ENCODE measurements at regions not wholly inside any gene's neighbourhood (a gene's known extent, or its start where the extent isn't known, plus 50 kb on each side); places are given as distances from the start of the nearest gene placed in this dataset.

DNA sequence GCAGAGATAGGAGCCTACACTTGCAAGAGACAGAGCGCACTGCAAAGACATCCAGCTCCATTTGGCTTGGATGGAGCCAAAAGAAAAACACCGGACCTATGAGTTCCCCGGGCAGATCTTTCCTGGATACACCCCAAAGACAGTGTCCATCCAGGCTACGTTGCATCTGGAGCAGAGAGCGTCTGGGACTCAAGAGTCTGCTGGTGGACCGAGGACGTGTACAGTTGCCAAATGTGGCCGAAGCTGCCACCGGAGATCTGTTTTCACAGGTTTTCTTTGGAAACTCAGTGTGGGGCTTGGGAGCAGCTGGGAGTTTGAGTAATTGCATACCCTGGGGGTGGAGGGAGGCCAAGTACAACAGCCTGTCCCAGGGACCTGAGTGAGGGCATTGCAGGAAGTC is 192.3 kb upstream of the OSR1 start:
- DNase-seq (ENCODE audit: low read depth in 3 of 3): no peak

DNA sequence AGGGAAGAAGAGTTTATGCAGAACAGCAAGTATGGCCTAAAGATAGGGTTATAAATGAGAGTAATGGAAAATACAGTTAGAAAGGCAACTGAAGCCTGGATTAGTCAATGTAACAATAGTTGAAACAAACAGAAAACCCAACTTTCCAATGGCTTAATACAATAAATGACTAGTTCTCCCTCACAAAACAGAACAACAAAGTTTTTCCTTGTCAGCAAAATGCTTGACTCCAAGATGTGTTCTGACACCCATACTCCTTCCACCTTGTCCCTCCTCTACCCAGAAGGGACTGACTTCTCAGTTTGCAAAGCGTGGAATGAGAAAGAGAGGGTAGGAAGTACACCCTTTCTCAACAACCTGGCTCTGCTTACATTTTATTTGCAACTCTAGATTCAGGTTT is 191.4 kb upstream of the OSR1 start:
- no peak for DNase-seq (ENCODE audit: low read depth in 3 of 3)

DNA sequence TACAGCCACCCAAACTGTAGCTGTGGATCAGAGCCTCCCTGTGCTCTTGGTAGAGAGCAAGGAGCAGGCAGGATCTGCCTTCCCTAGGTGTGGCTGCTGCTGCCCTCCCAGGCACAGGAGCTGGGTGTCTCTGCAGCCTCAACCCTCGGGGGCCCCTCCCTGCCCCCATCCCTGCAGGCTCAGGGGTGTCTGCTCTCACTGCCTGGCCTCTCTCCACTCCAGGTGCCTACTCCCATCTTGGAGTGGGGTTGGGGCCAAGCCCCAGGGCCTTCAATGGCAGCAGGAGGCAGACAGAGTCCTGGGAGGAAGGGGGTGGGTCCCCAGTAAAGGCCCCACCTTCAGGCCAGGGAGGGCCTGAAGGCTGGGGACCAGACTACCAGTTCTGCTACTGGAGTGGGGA is 189.7 kb upstream of the OSR1 start:
- DNase-seq (ENCODE audit: low read depth in 3 of 3): no peak

DNA sequence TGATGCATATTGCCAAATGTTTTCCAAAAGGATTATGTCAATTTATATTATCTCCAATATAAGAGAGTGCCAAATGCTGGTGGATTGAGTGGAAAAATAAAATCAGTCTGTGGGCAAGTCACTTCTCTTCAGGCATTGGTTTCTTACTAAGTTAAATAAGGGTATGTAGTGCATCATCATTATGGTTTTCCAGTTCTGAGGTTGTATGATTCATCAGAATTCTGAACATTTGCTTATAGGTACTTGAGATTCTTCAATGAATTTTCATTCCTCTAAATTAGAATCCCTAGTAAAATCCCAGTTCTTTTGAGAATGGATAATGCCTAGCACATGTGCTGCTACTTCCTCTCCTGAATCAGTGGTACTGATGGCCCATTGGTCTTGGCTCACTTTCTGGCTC is 188.9 kb upstream of the OSR1 start:
- no peak for DNase-seq (ENCODE audit: low read depth in 3 of 3)

DNA sequence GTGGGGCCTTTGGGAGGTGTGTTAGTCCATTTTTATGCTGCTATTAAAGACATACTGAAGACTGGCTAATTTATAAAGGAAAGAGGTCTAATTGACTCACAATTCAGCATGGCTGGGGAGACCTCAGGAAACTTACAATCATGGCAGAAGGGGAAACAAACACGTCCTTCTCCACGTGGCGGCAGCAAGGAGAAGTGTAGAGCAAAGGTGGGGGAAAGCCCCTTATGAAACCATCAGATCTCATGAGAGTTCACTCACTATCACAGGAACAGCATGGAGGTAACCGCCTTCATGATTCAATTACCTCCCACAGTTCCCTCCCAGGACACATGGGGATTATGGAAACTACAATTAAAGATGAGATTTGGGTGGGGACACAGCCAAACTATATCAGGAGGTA is 187.1 kb upstream of the OSR1 start:
- DNase-seq (ENCODE audit: low read depth in 3 of 3): no peak

DNA sequence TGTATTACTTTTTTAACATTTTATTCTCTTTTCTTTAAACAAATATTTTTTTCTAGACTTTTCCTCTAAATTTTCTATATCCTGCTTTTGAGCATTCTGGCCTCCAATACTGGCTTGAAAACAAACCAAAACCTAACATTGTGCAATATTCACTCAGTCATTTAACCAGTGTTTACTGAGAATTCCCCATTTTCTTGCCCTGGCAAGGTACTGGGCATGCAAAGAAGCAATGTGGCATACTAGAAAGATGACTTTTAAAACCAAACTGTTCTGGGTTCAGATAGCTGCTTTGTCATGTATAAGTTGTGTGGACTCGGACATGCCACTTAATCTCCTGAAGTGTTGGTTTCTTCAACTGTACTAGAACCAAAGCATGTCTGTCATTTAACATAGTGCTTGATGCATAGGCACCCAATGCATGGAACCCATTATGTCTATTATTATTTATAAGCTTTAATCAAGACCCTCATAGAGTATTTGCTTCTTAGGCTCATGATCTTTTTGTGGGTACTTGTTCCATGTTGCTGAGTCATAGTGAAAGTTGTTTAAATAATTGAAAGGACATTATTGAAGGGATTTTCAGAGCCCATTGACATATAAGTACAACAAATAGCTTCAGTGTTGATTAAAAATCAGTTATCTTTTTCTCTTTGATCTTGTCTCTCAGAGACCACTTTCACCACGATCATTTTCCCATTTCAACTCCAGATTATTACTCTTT is 185.4 kb upstream of the OSR1 start:
- no peak for DNase-seq (ENCODE audit: low read depth in 3 of 3)

DNA sequence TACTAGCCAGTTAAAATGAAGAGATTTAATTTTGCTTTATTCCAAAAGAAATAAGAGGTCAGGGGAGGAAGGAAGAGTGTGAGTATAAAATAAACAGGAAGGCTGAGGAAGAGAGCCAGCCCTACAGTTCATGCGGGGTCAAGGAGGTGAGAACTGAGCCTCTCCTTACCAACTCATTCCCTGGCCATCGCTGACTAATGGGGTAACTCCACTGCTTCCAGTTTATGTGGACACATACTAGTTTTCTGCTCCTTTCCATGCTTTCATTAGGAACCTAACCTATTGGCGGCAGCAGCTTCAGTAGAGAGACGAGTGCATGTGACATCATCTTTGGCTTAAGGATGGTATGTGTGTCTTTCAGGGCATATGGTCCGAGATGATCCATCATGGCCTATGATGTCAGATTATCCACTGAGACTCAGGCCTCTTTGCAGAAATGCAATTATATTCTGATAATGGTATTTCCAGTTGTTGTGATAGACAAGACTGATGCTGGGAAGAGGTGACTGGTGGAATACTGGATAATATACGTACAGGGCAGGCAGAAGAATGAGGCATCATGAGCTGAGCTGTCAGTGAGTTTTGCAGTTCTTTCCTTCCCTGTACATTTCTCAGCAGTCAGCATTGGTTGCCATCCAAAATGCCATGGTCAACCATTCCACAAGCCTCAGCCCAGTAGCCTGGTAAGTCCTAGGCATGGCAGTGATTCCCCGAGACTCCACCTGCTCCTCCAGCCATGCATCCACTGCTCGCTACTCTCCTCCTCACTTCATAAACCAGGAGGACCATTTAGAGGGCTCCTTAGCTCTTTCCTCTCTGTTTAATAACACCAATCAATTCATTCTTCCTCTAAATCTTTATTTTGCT is 184.6 kb upstream of the OSR1 start:
- no peak for DNase-seq (ENCODE audit: low read depth in 3 of 3)

DNA sequence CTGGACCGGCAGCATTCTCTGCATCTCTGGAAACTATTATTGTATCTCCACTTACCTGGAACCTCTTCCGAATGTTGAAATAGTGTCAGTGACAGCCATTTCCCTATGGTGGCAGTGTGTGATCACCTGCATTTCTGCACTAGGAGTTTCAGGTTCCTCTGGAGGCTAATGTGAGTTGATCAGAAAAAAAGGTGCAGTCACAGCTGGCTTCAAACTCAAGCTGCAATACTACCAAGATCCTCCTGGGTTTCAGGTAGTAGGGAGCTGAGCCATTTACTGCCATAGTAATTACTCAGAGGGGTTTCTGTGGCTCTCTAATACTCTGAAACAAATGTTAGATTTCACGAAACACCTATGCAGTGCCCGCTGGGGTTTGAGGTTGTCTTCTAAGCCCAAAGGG is 183.5 kb upstream of the OSR1 start:
- DNase-seq (ENCODE audit: low read depth in 3 of 3): no peak

DNA sequence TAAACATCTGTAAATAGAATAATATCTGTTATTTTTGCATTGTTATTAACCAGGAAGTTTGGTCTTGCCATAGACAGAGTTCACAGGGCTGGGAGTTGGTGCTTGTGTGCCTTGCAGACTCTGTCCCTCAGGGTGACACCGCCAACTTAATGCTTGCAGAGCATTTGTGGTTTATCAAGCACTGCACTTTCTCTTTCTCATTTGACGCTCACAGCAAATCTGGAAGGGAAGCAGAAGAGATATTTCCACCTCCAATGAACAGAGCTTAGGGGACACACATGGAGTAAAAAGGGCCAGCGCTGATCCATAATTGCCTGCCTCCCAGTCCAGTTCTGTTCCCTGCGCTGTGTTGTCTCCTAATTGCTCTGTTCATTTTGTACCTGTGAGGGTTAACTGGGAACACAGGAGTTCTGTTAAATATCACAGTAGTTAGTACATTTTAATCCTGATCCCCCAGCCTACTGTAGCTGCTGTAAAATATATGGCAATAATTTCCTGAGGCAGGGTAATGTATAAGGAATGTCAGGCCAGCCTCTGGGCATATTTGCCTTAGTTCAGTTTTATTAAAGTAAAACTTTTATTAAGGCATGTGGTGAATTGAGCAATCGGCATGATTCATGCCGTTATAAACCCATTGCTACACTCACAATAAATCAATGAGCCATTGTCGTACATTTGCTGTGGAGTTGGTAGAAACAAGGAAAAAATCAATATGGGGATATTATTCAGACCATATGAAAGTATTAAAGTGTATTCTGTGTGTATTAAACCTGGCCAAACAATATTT is 182.5 kb upstream of the OSR1 start:
- no peak for DNase-seq (ENCODE audit: low read depth in 3 of 3)

DNA sequence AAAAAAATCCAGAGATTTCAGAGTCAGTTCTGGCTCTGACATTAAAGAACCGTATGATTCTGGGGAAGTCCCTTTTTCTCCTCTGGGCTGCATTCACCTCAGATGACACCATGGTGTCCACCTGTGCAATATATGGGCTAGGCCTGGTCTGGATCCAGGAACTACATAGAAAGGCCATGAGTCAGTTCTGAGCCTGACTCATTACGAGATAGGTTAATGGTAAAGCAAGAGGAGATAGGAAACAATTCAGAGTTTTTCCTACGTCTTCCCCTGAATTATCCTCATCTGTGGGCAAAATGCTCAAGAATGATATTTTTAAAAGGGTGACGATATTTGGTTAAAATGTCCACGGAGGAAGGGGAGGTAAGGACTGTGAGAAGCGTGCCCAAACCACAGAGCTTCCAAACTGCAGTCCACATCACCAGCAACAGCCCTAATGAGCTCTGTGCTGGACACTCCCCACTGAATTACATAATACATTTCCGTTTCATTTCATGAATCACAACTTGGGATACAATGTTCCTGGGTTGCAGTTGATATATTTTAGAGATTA is 180.1 kb upstream of the OSR1 start:
- DNase-seq (ENCODE audit: low read depth in 3 of 3): no peak

DNA sequence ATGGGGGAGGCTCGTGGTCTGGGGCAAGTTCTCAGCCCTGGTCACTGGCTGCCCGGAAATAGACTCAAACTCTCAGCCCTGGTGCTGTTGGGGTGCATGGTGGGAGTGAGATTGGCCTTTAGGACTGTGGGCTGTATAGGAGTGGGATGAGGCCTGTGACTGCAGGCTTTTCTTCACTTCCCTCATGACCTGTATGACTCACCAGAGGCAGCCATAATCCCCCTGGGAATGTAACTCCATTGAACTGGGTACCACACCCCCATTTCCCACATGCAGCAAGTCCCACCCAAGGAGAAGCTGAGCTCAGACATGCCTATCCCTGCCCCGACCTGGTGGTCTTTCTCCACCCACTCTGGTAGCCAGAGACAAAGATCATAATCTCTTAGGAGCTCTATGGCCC is 177.7 kb upstream of the OSR1 start:
- no peak for DNase-seq (ENCODE audit: low read depth in 3 of 3)

DNA sequence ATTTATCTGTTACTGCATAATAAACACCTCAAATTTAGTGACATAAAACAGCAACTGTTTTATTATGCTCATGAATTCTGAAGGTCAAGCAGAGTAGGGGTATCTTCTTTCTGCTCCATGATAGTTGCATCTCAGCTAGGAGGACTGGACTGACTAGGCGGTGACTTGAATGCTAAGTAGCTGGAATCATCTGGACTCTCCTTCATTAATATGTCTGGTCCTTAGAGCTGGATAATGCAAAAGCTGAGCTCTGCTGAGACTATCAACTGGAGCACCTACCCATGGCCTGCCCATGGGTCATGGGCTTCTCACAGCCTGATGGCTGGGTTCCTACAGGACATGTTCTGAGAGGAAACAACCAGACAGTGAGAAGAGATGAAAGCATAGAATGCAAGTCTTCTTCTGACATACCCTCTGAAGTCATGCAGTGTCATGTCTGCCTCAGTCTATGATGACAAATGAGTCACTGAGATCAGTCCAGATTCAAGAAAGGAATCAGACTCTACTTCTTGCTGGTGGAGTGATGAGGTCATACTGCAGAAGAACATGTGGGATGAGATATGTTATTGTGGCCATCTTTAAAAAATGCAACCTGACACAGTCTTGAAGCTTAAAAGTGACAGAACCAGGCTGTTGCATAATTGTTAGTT is 174.2 kb upstream of the OSR1 start:
- DNase-seq (ENCODE audit: low read depth in 3 of 3): no peak

DNA sequence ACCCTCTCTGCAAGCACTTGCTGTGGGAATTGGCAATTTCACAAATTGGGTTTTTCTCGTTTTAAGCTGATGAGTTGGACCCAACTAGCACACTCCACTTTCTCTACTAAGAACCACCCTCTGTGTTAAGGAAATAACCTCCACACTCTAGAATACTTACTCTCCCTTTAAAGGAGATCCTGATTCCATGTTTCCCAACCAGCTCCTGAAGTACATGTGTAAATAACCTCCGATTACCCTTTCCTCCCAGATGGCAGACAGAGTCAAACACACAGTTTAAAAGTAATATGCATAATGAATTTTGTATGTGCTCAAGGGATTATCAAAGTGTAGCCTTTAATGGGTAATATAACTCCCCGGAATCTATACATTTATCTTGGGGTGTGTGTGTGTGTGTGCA is 171.3 kb upstream of the OSR1 start:
- no peak for DNase-seq (ENCODE audit: low read depth in 3 of 3)

DNA sequence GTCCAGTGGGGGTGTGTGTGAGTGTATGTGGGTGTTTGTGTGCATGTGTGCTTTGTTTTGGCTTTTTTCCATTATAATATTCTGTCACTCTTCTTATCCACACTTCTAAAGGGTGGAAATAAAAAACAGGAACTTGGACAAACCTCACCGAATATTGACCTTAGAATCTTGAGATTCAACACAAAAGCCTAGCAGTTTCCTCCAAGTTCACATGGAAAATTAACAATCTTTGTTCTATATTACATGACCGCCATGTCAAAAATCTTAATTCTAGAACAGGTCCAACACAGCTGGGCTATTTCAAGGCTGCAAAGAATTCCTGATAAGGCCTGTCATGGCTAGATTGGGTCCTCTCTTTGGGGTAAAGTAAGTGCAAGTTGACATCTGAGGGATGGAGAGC is 169.3 kb upstream of the OSR1 start:
- DNase-seq (ENCODE audit: low read depth in 3 of 3): no peak

DNA sequence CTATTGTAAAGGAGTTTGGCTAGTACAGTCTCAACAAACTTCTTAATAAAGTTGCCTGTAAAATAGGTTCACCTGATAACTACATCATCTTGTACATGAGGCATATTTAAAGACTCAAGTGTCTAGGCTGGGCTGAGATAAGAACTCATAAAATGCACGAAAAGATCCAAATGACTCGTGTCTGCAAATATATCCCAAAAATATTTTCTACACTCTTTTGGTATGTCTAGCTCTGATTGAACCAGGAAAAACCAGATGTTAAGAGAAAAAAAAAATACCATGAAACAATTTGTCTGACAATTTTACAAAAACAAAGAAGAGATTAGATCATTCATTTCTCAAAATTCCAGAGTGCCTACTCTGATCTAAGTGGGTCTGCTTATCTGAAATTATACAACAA is 166.9 kb upstream of the OSR1 start:
- DNase-seq (ENCODE audit: low read depth in 3 of 3): no peak

DNA sequence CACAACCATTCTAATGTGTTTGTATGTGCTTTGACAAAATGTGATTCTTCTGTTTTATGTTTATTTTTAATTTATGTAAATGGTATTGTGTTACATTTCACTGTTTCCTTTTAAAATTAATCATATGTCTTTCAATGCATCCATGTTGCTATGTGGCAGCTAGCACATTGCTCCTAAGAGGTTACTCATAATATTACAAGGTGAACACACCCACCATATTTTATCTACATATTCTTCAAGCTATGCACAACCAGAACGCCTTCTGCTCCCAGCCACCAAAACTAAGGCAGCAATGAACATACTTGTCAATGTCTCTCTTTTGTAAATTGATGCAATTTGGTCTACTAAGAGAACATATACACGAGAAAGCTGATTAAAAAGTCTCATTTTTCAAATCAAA is 160.6 kb upstream of the OSR1 start:
- DNase-seq (ENCODE audit: low read depth in 3 of 3): no peak

DNA sequence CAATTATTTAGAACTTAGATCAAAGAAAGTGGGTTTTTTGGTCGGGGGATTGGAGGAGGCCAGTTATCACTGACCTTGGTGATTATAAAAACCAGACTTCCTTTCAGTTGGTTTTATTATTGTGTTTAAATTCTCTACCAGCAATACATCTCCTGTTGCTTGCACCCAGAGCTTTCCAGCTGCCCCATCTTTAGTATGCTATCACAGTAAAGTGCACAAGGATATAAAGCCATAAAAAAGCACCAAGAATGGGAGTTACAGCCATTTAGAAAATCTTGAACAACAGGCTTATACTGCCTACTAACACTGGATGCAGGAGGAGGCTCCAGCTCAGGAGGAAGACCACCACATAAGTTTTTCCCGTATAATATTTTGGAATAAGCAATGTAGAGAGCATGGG is 148.7 kb upstream of the OSR1 start:
- DNase-seq (ENCODE audit: low read depth in 3 of 3): no peak

DNA sequence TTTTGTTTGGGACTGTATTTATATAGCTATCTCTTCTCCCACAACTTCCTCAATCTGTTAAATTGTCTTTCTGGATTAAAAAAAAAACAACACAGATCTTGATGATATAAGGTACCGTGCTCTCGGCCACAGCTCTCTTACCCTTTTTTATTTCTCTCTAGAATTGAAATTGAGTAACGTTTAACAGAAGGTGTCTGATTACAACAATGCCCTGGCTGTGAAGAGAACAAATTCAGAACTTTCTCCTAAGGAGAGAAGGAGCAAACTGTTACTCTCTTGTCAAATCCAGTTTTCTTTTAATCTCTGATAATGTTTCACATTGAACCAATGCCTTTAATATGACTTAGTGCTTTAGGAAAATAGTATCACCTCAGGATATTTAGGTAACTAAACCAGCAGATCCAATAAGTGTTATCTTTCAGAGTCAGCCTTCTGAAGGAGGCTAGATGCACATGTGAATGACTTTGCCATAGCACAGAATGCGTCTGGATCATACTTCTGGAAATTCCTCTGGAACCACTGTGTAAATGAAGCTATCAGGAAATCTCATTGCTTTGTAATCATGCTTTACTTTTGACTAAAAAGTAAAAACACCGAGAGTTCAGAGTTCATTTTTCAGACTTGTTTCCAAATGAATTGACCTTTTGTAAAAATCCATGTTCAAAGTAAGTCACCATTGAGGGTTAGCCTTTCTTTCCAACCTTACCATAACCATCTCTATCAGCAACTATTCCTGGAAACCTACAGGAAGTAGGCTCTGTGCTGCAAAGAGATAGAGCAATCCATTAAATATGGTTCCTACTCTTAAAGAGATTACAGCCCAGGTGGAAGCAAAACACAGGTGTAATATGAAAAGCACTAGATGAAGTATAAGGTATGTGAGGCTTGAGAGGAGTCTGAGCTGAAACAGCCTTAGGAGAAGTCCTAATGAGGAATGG is 147.0 kb upstream of the OSR1 start:
- no peak for DNase-seq (ENCODE audit: low read depth in 3 of 3)

DNA sequence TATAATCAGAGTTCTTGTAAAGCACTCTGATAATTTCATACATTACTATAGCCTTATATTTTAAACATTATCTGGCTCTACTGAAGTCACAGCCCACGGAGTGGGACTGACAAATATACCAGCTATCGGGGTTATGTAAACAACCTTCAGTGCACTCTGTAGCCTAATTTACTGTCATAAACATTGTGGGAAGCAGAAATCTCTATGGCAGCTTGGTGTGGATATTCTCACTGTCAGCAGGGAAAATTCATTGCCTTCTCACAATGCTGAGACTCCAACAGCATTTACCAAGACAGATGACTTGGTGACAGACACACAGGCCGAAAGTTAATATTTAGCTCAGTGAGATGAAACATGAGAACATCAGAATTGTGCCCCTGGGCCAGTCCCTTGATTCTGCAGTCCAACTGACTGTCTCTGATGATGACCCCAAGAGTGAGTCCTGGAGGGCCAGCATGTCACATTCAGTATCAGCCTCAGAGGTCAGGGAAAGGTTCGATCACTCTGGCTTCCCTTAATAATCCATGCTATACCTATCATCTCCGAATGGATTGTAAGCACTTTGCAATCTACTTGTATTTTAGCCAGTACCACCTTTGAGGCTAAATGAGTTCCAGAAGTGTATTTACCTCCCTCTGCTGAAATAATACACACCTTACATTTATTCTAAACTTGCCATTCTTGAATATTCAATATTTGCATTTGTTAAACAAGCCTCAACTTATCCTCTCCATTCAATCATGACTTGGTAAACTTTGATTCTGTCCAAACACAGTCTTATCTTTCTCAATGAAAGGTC is 146.2 kb upstream of the OSR1 start:
- DNase-seq (ENCODE audit: low read depth in 3 of 3): no peak

DNA sequence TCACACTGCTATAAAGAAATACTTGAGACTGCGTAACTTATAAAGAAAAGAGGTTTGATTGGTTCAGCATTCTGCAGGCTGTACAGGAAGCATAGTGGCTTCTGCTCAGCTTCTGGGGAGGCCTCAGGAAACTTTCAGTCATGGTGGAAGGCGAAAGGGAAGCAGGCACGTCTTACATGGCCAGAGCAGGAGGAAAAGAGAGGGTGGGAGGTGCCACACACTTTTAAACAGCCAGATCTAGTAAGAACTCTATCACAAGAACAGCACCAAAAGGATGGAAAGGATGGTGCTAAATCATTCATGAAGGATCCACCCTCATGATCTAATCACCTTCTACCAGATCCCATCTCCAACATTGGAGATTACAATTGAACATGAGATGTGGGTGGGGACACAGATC is 145.5 kb upstream of the OSR1 start:
- DNase-seq (ENCODE audit: low read depth in 3 of 3): no peak

All from stimulated activated CD4-positive, alpha-beta T cell treated with anti-CD3 and anti-CD28 coated beads, TNF-alpha, amount 100 ng/mL, for 24 hours (primary cell).